ENCODE measurements at regions not wholly inside any gene's neighbourhood (a gene's known extent, or its start where the extent isn't known, plus 50 kb on each side); places are given as distances from the start of the nearest gene placed in this dataset.

GRCh38 chr2:217636578-217636977 lies 366.2 kb downstream of the TNS1 start:
- TF ChIP-seq EZH2 (IDR thresholded peaks at IDR 0.05; ENCODE audit: low read length): no peak
- no peak for TF ChIP-seq CTCF (optimal IDR thresholded peaks at IDR 0.05 in 1 of 3, IDR thresholded peaks at IDR 0.05 in 1 of 3, conservative IDR thresholded peaks at IDR 0.05 in 1 of 3; ENCODE audit: extremely low read depth in 1 of 3, insufficient read depth in 2 of 3, low read length in 3 of 3)
- Histone ChIP-seq H3K4me3 (ENCODE audit: control insufficient read depth in 2 of 3, extremely low read depth in 1 of 3, insufficient read depth in 2 of 3, low read depth in 1 of 3, low read length in 3 of 3) (no peak overlapping the region), H3K27me3 (ENCODE audit: control insufficient read depth, extremely low read depth, insufficient read depth, low read length) (peaks cover 7% of the 10 kb centered on the region), H3K36me3 (ENCODE audit: control insufficient read depth in 2 of 2, extremely low read depth in 1 of 2, insufficient read depth in 2 of 2, low read length in 2 of 2) (no peaks in the 10 kb centered on the region), H3K9ac (ENCODE audit: control insufficient read depth, extremely low read depth, insufficient read depth, low read length) (no peak overlapping the region), H2AFZ (ENCODE audit: control insufficient read depth, low read length) (no peak overlapping the region), H3K4me2 (ENCODE audit: control insufficient read depth, extremely low read depth, insufficient read depth, low read depth, low read length) (no peak overlapping the region), H3K79me2 (ENCODE audit: control insufficient read depth, insufficient read depth, low read length) (no peaks in the 10 kb centered on the region), H4K20me1 (ENCODE audit: control insufficient read depth, extremely low read depth, insufficient read depth, low read length) (no peaks in the 10 kb centered on the region), H3K9me3 (ENCODE audit: control insufficient read depth, low read depth, low read length) (no peaks in the 10 kb centered on the region), H3K27ac (ENCODE audit: control insufficient read depth, insufficient read depth, low read length) (no peak overlapping the region), H3K9me1 (ENCODE audit: control insufficient read depth, extremely low read depth, insufficient read depth, low read length) (no peaks in the 10 kb centered on the region), H3K4me1 (ENCODE audit: control insufficient read depth, extremely low read depth, insufficient read depth, low read length) (no peaks in the 10 kb centered on the region)
- FAIRE-seq (no peak), DNase-seq (ENCODE audit: low read depth, low spot score) (no peak)
- dilution Hi-C loops (cut with MboI; ENCODE audit: extremely low pct_ligation_motif_present, low sequenced_read_pairs): no loop called here

- Histone ChIP-seq H3K36me3 (ENCODE audit: control insufficient read depth in 2 of 2, extremely low read depth in 1 of 2, insufficient read depth in 2 of 2, low read length in 2 of 2) (no peaks in the 10 kb centered on the region), H3K27ac (ENCODE audit: control insufficient read depth, insufficient read depth, low read length) (no peak overlapping the region), H2AFZ (ENCODE audit: control insufficient read depth, low read length) (no peak overlapping the region), H3K9me3 (ENCODE audit: control insufficient read depth, low read depth, low read length) (no peaks in the 10 kb centered on the region), H3K4me1 (ENCODE audit: control insufficient read depth, extremely low read depth, insufficient read depth, low read length) (no peaks in the 10 kb centered on the region), H3K9ac (ENCODE audit: control insufficient read depth, extremely low read depth, insufficient read depth, low read length) (no peak overlapping the region), H3K4me2 (ENCODE audit: control insufficient read depth, extremely low read depth, insufficient read depth, low read depth, low read length) (no peak overlapping the region), H3K27me3 (ENCODE audit: control insufficient read depth, extremely low read depth, insufficient read depth, low read length) (peaks cover 3% of the 10 kb centered on the region), H4K20me1 (ENCODE audit: control insufficient read depth, extremely low read depth, insufficient read depth, low read length) (no peaks in the 10 kb centered on the region), H3K79me2 (ENCODE audit: control insufficient read depth, insufficient read depth, low read length) (no peaks in the 10 kb centered on the region), H3K4me3 (ENCODE audit: control insufficient read depth in 2 of 3, extremely low read depth in 1 of 3, insufficient read depth in 2 of 3, low read depth in 1 of 3, low read length in 3 of 3) (no peak overlapping the region), H3K9me1 (ENCODE audit: control insufficient read depth, extremely low read depth, insufficient read depth, low read length) (no peaks in the 10 kb centered on the region)
- dilution Hi-C loops (cut with MboI; ENCODE audit: extremely low pct_ligation_motif_present, low sequenced_read_pairs): no loop called here
- no peak for TF ChIP-seq CTCF (optimal IDR thresholded peaks at IDR 0.05 in 1 of 3, IDR thresholded peaks at IDR 0.05 in 1 of 3, conservative IDR thresholded peaks at IDR 0.05 in 1 of 3; ENCODE audit: extremely low read depth in 1 of 3, insufficient read depth in 2 of 3, low read length in 3 of 3)
- no peak for FAIRE-seq
- no peak for DNase-seq (ENCODE audit: low read depth, low spot score)
These were observed 367.9 kb downstream of the TNS1 start for GRCh38 chr2:217634871-217635270.

Measured in keratinocyte (primary cell).